ENCODE measurements at regions not wholly inside any gene's neighbourhood (a gene's known extent, or its start where the extent isn't known, plus 50 kb on each side); places are given as distances from the start of the nearest gene placed in this dataset.

GRCh38 chr2:3005859-3006501, 371.6 kb downstream of the EIPR1 start:
- Mint-ChIP-seq H3K4me1 (ENCODE audit: insufficient read depth, unreplicated experiment) (no peaks in the 10 kb centered on the region), H3K36me3 (ENCODE audit: insufficient read depth, unreplicated experiment) (no peaks in the 10 kb centered on the region), H3K9me3 (ENCODE audit: unreplicated experiment) (no peaks in the 10 kb centered on the region), H3K27ac (ENCODE audit: low read depth, unreplicated experiment) (no peak overlapping the region), H3K4me3 (ENCODE audit: unreplicated experiment) (no peak overlapping the region), H3K27me3 (ENCODE audit: insufficient read depth, unreplicated experiment) (peaks cover 75% of the 10 kb centered on the region)
- DNase-seq (ENCODE audit: unreplicated experiment), result no peak
- no peak for TF ChIP-seq CTCF (IDR thresholded peaks at IDR 0.05; ENCODE audit: unreplicated experiment)
- no TSS peak for BruUV-seq (replicated peaks)
- ChIA-PET POLR2A (no interaction called here), CTCF (no interaction called here)
- intact Hi-C loops (cut with micrococcal nuclease), result no loop called here

DNA sequence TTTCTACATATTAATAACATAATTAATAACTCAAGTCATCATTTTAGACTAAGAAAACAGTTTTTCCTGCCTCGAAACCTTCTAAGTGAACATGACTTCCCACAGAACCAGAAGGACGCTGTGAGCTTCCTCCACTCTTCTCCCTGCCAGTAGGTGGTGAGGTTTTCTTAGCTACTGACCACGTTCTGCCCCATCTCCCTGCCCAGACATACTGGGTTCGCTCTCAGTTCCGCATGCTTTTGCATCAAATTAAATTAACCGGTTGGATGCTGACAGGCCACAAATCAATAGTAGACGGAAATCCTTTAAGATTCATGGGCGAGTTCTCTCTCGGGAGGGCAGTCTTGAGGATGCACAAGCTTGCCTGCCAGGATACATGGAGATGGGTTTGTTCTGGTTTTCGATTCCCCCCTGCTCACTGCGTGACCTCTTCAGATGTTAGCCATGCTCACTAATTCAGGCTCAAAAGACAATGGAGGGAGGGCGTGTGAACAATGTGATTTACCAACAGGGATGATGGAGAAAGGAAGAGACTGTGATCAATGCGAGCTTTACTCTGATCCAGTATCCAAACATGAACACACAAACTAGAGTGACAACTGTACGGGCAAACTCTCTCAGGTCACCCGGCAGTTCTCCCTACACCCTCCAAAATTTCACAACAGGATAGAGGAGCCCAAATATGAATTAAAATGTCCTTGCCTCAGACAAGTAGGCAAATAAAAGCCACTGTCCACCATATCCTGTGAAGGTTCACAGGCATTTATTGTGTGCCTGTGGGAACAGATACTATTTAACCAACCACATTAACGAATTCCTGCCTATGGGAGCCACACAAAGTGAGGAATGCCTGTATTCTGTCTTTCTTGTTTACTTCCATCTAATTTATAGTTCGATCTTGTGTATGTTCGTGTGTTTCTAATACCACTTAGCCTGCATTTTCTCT, 375.7 kb downstream of the EIPR1 start:
- H3K4me1 Mint-ChIP-seq (ENCODE audit: insufficient read depth, unreplicated experiment), result no peaks in the 10 kb centered on the region
- POLR2A ChIA-PET, result no interaction called here
- BruUV-seq (replicated peaks), result no TSS peak
- H3K27me3 Mint-ChIP-seq (ENCODE audit: insufficient read depth, unreplicated experiment), result peaks cover 54% of the 10 kb centered on the region
- H3K4me3 Mint-ChIP-seq (ENCODE audit: unreplicated experiment), result no peak overlapping the region
- intact Hi-C loops (cut with micrococcal nuclease), result no loop called here
- no peak overlapping the region for H3K27ac Mint-ChIP-seq (ENCODE audit: low read depth, unreplicated experiment)
- DNase-seq (ENCODE audit: unreplicated experiment), result no peak
- H3K9me3 Mint-ChIP-seq (ENCODE audit: unreplicated experiment), result no peaks in the 10 kb centered on the region
- CTCF ChIA-PET, result interaction anchor here (0.8 to 1.2 kb wide), 2 partner anchors 246 to 297 kb away, joined by 3 to 5 read pairs; no protein-coding TSS in a partner anchor
- TF ChIP-seq CTCF (IDR thresholded peaks at IDR 0.05; ENCODE audit: unreplicated experiment), result no peak
- H3K36me3 Mint-ChIP-seq (ENCODE audit: insufficient read depth, unreplicated experiment), result no peaks in the 10 kb centered on the region

DNA sequence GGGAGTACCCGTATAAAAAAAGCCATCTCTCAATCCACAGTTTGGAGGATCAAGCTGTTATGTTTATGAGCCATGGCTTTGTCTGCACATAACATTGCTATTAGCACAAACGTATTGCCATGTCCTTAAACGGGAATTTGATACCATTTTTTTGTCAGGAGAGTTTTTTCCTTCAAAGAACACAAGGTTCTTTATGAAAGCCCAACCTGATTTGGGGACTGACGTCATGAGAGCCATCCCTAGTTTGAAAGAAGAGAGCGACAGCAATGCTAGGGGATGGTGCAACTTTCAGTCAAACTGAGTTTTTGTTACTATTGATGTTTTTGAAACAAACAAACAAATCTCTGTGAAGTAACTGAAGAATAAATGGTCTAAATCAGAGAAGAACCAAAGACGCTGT, 376.6 kb downstream of the EIPR1 start:
- Mint-ChIP-seq H3K9me3 (ENCODE audit: unreplicated experiment) (no peaks in the 10 kb centered on the region), H3K4me1 (ENCODE audit: insufficient read depth, unreplicated experiment) (no peaks in the 10 kb centered on the region), H3K27ac (ENCODE audit: low read depth, unreplicated experiment) (no peak overlapping the region), H3K36me3 (ENCODE audit: insufficient read depth, unreplicated experiment) (no peaks in the 10 kb centered on the region), H3K27me3 (ENCODE audit: insufficient read depth, unreplicated experiment) (peaks cover 46% of the 10 kb centered on the region), H3K4me3 (ENCODE audit: unreplicated experiment) (no peak overlapping the region)
- ChIA-PET POLR2A (no interaction called here), CTCF (interaction anchor here (1.2 kb wide), 1 partner anchor 298 kb away, joined by 5 read pairs; no protein-coding TSS in a partner anchor)
- TF ChIP-seq CTCF (IDR thresholded peaks at IDR 0.05; ENCODE audit: unreplicated experiment), result no peak
- no peak for DNase-seq (ENCODE audit: unreplicated experiment)
- intact Hi-C loops (cut with micrococcal nuclease), result no loop called here
- BruUV-seq (replicated peaks), result no TSS peak

- H3K4me1 Mint-ChIP-seq (ENCODE audit: insufficient read depth, unreplicated experiment), result no peaks in the 10 kb centered on the region
- no peak for DNase-seq (ENCODE audit: unreplicated experiment)
- POLR2A ChIA-PET, result no interaction called here
- intact Hi-C loops (cut with micrococcal nuclease), result no loop called here
- no peak for TF ChIP-seq CTCF (IDR thresholded peaks at IDR 0.05; ENCODE audit: unreplicated experiment)
- no peak overlapping the region for H3K4me3 Mint-ChIP-seq (ENCODE audit: unreplicated experiment)
- no peaks in the 10 kb centered on the region for H3K36me3 Mint-ChIP-seq (ENCODE audit: insufficient read depth, unreplicated experiment)
- H3K27ac Mint-ChIP-seq (ENCODE audit: low read depth, unreplicated experiment), result no peak overlapping the region
- H3K9me3 Mint-ChIP-seq (ENCODE audit: unreplicated experiment), result no peaks in the 10 kb centered on the region
- peaks cover 47% of the 10 kb centered on the region for H3K27me3 Mint-ChIP-seq (ENCODE audit: insufficient read depth, unreplicated experiment)
- CTCF ChIA-PET, result no interaction called here
- BruUV-seq (replicated peaks), result no TSS peak
Measured at GRCh38 chr2:3000125-3000524, 377.5 kb downstream of the EIPR1 start.

Measured in MCF 10A (cell line).